Left hindlimb (tissue), 1 donor: ENCODE measurements at regions not wholly inside any gene's neighbourhood (a gene's known extent, or its start where the extent isn't known, plus 50 kb on each side); places are given as distances from the start of the nearest gene placed in this dataset.

Source experiments
- DNase-seq: peaks from one replicate; pipeline ENCODE4 v3.0.0-alpha.2; 2018

- DNase-seq, result no peak
These were observed 379.3 kb downstream of the SOX11 start for GRCh38 chr2:6071519-6071918.

DNA sequence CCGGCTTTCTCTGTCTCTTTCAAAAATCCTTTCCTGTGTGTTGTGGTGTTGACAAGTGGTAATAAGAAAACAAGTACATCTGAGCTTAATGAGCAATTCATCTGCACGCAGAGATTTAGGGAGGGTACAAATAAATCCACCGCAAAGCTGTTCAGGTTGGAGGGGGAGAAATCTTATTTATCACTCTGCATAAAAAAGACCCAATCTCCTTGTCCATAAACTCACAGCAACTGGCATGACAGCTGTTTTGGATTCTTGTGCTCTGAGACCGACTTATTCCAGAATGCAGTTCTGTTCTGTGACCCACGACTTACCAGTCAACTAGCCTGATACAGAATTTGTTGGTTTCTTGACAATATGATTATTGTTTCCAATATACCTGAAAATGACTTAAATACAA is 380.1 kb downstream of the SOX11 start:
- no peak for DNase-seq

GRCh38 chr2:6072768-6073167 is 380.6 kb downstream of the SOX11 start:
- no peak for DNase-seq

- peak; percentile 63 for DNase-seq
These were observed 381.3 kb downstream of the SOX11 start for GRCh38 chr2:6073191-6074088.

DNA sequence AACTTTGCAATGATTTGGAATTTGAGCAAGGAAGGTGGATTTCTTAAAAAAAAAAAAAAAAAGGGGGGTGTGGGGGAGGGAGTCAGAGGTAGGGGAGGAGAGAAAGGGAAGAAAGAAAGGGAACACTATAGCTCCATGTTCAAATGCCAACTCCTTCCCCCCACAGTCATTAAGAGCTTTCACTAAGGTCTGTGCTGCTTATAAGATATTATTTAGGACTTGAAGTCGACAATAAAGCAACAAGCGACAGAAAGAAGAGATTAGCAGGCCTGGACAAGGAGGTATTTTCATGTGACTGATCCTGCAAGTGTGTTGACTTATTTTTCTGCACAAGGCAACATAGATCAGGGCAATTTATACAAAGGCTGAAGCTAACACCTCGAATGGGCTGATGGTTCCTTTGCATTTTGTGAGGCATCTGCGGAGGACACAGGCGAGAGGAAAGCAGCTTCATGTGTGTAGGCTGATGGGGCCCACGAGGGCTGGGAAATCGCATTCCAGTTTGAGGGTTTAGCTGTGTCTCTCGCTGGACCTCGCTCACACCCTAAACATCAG is 382.0 kb downstream of the SOX11 start:
- DNase-seq, result no peak

GRCh38 chr2:6077585-6077984 is 385.4 kb downstream of the SOX11 start:
- no peak for DNase-seq

GRCh38 chr2:6078414-6078813 is 386.2 kb downstream of the SOX11 start:
- no peak for DNase-seq

DNA sequence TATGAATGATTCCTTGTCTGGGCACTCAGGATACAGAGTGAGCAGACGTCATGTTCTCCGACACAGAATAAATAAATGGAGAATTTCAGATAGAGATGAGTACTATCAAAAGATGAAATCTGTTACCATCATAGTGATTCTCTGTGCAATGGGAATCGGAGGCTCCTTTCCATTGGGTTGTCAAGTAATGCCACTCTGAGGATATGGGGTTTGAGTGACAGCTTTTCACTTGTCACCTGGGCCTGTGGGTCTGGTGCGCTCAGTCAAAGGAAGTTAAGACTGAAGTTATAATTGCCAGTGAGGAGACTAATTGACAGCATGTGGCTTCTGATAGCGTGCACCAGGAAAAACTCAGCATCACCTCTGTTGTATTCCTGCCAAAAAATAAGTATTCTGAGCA is 387.2 kb downstream of the SOX11 start:
- no peak for DNase-seq

- DNase-seq, result no peak
These were observed 389.0 kb downstream of the SOX11 start for GRCh38 chr2:6080932-6081753.

DNA sequence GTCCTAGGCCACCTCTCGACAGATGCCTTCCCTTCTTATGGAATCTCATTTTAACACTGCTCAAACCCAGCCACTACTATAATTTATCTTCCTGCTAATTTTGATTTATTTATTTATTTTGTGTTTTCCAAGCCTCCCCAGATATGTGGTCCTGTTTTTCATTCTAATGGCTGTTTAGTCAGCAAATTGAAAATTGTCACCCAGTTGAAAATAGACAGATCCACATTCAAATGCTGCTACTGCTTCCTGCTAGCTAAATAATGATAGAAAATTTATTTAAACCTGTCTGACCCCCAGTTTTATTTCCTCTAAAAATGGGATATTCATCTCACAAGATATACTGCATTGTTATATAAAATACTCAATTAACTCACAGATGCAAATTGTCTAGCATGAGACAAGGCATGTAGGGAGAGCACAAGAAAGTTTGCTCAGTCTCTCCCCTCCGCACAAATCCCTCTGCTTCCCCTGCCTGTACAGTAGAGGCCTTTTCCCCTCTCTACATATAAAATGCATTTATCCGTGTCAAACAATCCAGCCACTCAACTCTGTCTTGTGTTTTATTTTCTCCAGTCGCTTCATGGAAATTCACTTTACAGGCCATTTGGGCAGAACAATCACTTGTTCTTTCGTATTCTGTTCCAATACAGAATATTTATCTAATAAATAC is 389.9 kb downstream of the SOX11 start:
- DNase-seq, result no peak

DNA sequence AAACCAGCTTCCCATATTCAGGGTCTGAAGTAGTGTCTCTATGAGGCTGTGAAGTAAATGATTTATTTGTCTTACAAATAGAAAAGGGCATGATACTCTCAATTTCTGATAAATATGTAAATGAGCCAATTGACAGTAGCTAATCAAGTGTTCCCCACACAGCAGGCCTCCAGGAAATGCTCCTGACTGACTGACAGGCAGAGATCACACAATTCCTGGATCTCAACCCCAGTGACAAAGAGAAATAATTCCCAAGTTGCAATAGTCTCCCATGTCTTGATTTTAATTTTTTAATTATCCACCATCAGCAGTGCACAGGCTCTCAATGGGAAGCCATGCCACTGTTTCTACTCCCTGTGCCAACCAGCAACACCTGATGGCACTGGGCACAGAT is 390.4 kb downstream of the SOX11 start:
- DNase-seq, result no peak

DNA sequence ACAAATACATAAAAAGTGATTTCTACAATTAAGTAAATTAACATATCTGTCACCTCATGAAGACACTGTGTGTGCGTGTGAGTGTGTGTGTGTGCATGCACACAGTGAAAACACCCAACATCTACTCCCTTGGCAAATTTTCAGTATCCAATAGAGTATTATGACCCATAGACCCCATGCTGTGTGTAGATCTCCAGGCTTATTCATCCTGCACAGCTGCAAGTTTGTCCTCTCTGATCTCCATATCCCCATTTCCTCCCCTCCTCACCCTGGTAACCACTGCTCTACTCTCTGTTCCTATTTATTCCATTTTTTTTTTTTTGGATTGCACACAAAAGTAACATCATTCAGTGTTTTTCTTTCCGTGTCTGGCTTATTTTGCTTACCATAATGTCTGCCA is 391.0 kb downstream of the SOX11 start:
- DNase-seq, result no peak

- no peak for DNase-seq
These were observed 397.3 kb downstream of the SOX11 start for GRCh38 chr2:6089474-6089873.

DNA sequence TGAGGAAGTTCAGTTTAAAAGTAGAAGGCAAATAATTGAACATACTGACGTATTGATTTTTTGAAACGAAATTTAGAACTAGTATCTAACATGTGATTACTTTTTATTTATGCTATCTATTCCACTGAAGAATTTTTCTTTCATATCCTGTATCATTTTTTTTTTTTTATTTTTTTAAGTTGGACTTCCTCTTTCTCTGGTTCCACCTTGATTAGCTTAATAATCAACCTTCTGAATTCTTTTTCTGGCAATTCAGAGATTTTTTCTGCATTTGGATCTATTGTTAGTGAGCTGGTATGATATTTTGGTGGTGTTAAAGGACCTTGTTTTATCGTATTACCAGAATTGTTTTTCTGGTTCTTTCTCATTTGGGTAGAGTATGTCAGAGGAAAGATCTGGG is 411.2 kb downstream of the SOX11 start:
- no peak for DNase-seq

GRCh38 chr2:6103949-6104348 is 411.8 kb downstream of the SOX11 start:
- no peak for DNase-seq

- no peak for DNase-seq
These were observed 415.1 kb downstream of the SOX11 start for GRCh38 chr2:6107290-6107689.

DNA sequence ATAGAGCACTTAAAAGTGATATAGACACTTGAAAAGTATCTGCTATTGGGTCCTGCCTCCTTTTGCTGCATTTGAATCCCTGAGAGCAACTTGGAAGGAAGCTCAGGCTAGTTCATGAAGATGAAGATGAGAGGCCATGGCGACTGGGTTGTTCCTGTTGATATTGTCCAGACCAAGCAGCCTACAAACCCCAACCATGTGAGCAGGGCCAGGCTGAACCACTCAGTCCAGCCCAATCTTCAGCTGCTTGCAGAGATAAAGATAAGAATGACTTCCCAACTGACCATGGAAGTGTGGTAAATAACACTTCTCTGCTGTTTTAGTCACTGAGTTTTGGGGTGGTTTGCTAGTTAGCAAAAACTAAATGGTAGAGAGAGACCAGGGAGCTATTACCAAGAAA is 417.6 kb downstream of the SOX11 start:
- DNase-seq, result no peak

DNA sequence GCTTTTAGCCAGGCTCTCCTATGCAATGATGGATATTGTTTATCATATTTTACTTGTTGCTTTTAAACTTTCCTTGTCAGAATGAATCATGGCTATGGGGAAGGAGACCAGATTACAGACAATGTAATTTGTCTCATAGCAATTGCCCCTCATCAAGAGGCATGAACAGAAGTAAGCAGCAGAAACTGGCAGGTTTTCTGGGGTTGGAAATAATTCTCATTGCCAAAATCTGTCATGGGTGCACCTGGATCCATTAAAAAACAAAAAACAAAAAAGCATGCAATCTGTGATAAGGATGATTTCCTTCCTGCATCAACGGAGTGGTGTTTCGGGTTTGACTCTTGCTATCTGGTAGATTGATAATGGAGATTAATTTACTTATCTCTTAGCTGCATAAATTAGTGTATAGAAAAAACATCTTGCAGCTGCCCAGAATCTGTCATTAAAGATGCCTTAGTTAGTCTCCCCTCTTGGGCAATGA is 419.6 kb downstream of the SOX11 start:
- DNase-seq, result no peak

DNA sequence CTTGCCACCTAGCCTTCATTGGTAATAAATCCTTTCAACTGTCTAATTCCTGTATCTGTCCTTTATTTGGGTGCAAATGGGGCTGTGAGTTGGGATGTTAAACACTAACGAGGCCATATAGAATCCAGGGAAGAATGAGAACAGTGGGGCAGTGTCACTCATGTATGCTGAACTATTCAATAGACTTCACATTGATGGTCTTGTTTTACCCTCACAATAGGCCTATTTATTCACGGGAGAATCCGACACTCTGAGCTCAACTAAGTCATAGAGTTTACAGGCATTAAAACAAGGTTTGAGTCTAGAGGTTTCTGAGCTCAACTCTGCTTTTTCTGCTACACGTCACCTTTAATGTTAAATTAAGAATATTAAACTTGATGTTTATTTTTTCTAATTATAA is 421.6 kb downstream of the SOX11 start:
- DNase-seq, result no peak

- no peak for DNase-seq
These were observed 435.5 kb downstream of the SOX11 start for GRCh38 chr2:6127718-6128117.

DNA sequence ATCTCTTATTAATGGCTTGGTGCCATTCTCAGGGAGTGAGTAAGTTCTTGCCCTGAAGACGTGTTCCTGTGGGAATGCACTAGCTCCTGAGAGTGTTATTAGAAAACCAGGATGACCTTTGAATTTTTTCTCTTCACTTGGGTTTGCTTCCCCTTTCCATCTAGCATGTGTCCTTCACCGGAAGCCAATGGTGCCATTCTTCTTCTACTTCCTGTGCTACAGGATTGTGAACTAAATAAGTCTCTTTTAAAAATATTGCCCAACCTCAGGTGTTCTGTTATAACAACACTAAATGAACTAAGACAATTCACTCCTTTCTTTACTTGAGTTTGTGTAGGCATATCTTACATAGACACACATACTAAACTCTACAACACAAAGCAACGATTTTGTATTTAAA is 447.0 kb downstream of the SOX11 start:
- DNase-seq, result no peak

- DNase-seq, result no peak
These were observed 447.7 kb downstream of the SOX11 start for GRCh38 chr2:6139916-6140315.

GRCh38 chr2:6140509-6140908 is 448.3 kb downstream of the SOX11 start:
- DNase-seq, result no peak
